ENCODE measurements at regions not wholly inside any gene's neighbourhood (a gene's known extent, or its start where the extent isn't known, plus 50 kb on each side); places are given as distances from the start of the nearest gene placed in this dataset.

DNA sequence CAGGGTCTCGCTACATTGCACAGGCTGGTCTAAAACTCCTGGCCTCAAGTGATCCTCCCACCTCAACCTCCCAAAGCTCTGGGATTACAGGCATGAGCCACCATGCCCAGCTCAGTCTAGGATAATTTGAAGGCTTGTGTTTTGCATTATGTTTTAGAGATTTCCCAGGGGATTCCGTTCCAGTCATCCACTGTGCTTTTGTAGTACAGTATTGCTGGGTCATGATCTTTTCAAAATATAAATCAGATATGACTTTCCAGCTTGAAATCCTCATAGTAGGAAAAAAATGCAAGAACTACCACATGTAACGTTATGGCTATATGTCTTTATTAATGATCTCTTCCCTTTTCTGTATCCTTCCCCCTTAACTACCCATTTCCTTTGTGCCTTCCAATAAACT lies 338.1 kb downstream of the PRELID2 start:
- no peak overlapping the region for H3K56ac ChIP-seq (ENCODE audit: extremely low read depth, insufficient read depth, low read length)
- peak overlapping the region; percentile 90; the same call in 1 of the 2 replicates for H2BK20ac ChIP-seq (ENCODE audit: low read depth, low read length)
- peak overlapping the region in 1 of 2 experiments; percentile 57; a peak in 1 of 4 replicates for H4K8ac ChIP-seq (ENCODE audit: low read depth in 2 of 2, low read length in 2 of 2)
- H3K36me3 ChIP-seq (ENCODE audit: control insufficient read depth, insufficient read depth, low read length): no peaks in the 10 kb centered on the region
- no peak overlapping the region for H3K27ac ChIP-seq (ENCODE audit: insufficient read depth, low read length)
- no peak overlapping the region for H2BK5ac ChIP-seq (ENCODE audit: low read depth, low read length, poor library complexity, severe bottlenecking)
- H3K4me3 ChIP-seq (ENCODE audit: insufficient read depth, low read depth, low read length): no peak overlapping the region
- no TSS peak for BruUV-seq (replicated peaks)
- no peak overlapping the region for H2AK9ac ChIP-seq (replicated peaks; ENCODE audit: low read depth, low read length, poor library complexity)
- no peak overlapping the region; the same call in 1 of the 2 replicates for H3K18ac ChIP-seq (ENCODE audit: low read depth, low read length)
- no peaks in the 10 kb centered on the region for H3K9me3 ChIP-seq (ENCODE audit: control insufficient read depth, insufficient read depth, low read length)
- no peak overlapping the region for H3K9ac ChIP-seq (ENCODE audit: low read depth, low read length)
- ChIA-PET CTCF (interaction anchor here (1.6 kb wide), 1 partner anchor 328 kb away, joined by 5 read pairs; no protein-coding TSS in a partner anchor), POLR2A (ENCODE audit: unreplicated experiment) (no interaction called here)
- peak overlapping the region; percentile 80; the same call in 1 of the 2 replicates for H2BK120ac ChIP-seq (ENCODE audit: low read depth, low read length)
- H2AK5ac ChIP-seq (ENCODE audit: low read depth, low read length): peak overlapping the region; percentile 98
- no peak overlapping the region for H4K5ac ChIP-seq (ENCODE audit: low read depth, low read length)
- no peak overlapping the region for H2AFZ ChIP-seq (replicated peaks; ENCODE audit: low read length, poor library complexity)
- TF ChIP-seq SMC3 (IDR thresholded peaks at IDR 0.05; ENCODE audit: low read depth, low read length) (no peak), RFX5 (IDR thresholded peaks at IDR 0.05; ENCODE audit: low read depth, low read length) (no peak), MAZ (IDR thresholded peaks at IDR 0.05; ENCODE audit: borderline replicate concordance, low read depth, low read length) (no peak), MXI1 (IDR thresholded peaks at IDR 0.05; ENCODE audit: borderline replicate concordance, low read depth, low read length) (no peak), BHLHE40 (IDR thresholded peaks at IDR 0.05; ENCODE audit: low read depth, low read length) (no peak), RAD21 (IDR thresholded peaks at IDR 0.05; ENCODE audit: low read length) (no peak), NFE2L2 (IDR thresholded peaks at IDR 0.05; ENCODE audit: low read depth, low read length) (no peak), POLR2A (IDR thresholded peaks at IDR 0.05; ENCODE audit: low read depth, low read length) (no peak), MAFK (IDR thresholded peaks at IDR 0.05; ENCODE audit: low read depth, low read length) (no peak), RCOR1 (IDR thresholded peaks at IDR 0.05; ENCODE audit: insufficient replicate concordance, low read length) (no peak), FOS (IDR thresholded peaks at IDR 0.05; ENCODE audit: low read depth, low read length) (no peak), CHD1 (IDR thresholded peaks at IDR 0.05; ENCODE audit: low read depth, low read length) (no peak), CEBPB (IDR thresholded peaks at IDR 0.05; ENCODE audit: low read depth, low read length) (no peak)
- TF ChIP-seq, protein P1, sequence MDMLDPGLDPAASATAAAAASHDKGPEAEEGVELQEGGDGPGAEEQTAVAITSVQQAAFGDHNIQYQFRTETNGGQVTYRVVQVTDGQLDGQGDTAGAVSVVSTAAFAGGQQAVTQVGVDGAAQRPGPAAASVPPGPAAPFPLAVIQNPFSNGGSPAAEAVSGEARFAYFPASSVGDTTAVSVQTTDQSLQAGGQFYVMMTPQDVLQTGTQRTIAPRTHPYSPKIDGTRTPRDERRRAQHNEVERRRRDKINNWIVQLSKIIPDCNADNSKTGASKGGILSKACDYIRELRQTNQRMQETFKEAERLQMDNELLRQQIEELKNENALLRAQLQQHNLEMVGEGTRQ (IDR thresholded peaks at IDR 0.05; ENCODE audit: low read depth, low read length): no peak
- TF ChIP-seq, protein P2, sequence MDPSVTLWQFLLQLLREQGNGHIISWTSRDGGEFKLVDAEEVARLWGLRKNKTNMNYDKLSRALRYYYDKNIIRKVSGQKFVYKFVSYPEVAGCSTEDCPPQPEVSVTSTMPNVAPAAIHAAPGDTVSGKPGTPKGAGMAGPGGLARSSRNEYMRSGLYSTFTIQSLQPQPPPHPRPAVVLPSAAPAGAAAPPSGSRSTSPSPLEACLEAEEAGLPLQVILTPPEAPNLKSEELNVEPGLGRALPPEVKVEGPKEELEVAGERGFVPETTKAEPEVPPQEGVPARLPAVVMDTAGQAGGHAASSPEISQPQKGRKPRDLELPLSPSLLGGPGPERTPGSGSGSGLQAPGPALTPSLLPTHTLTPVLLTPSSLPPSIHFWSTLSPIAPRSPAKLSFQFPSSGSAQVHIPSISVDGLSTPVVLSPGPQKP (IDR thresholded peaks at IDR 0.05; ENCODE audit: borderline replicate concordance, low read depth, low read length): no peak
- TF ChIP-seq, protein P3, sequence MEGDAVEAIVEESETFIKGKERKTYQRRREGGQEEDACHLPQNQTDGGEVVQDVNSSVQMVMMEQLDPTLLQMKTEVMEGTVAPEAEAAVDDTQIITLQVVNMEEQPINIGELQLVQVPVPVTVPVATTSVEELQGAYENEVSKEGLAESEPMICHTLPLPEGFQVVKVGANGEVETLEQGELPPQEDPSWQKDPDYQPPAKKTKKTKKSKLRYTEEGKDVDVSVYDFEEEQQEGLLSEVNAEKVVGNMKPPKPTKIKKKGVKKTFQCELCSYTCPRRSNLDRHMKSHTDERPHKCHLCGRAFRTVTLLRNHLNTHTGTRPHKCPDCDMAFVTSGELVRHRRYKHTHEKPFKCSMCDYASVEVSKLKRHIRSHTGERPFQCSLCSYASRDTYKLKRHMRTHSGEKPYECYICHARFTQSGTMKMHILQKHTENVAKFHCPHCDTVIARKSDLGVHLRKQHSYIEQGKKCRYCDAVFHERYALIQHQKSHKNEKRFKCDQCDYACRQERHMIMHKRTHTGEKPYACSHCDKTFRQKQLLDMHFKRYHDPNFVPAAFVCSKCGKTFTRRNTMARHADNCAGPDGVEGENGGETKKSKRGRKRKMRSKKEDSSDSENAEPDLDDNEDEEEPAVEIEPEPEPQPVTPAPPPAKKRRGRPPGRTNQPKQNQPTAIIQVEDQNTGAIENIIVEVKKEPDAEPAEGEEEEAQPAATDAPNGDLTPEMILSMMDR (conservative IDR thresholded peaks at IDR 0.05; ENCODE audit: low read depth, low read length): no peak
- no peaks in the 10 kb centered on the region for H3K27me3 ChIP-seq (ENCODE audit: control insufficient read depth, insufficient read depth, low read length)
- DNase-seq (no peak), ATAC-seq (ENCODE audit: low read depth) (no peak)
- H3K4me2 ChIP-seq (ENCODE audit: low read depth, low read length): no peak overlapping the region
- H2BK15ac ChIP-seq (ENCODE audit: low read depth, low read length): peak overlapping the region; percentile 100; the same call in 1 of the 3 replicates
- dilution Hi-C loops (cut with HindIII; ENCODE audit: low sequenced_read_pairs, unreplicated experiment) (no loop called here), in situ Hi-C loops (cut with MboI; ENCODE audit: low sequenced_read_pairs) (no loop called here), intact Hi-C loops (cut with micrococcal nuclease) (no loop called here)
- H3K4me1 ChIP-seq (ENCODE audit: control insufficient read depth, insufficient read depth, low read length): peaks cover 4% of the 10 kb centered on the region; the same call in 1 of the 2 replicates
- H4K91ac ChIP-seq (ENCODE audit: insufficient read depth, low read depth, low read length): no peak overlapping the region; the same call in 1 of the 2 replicates
- no peak overlapping the region for H3K14ac ChIP-seq (replicated peaks; ENCODE audit: low read depth, low read length)
- no peak overlapping the region for H3K4ac ChIP-seq (ENCODE audit: low read depth, low read length)
- no CpG with 5 or more reads among the region's 3 CpGs for WGBS, 2 experiments (ENCODE audit: extremely low coverage in 2 of 2, insufficient read length in 1 of 2)
- H3K23ac ChIP-seq (ENCODE audit: low read depth, low read length): no peak overlapping the region
- no peaks in the 10 kb centered on the region for H4K20me1 ChIP-seq (ENCODE audit: insufficient read depth, low read length)
- H3K9me1 ChIP-seq (ENCODE audit: insufficient read depth, low read length): 0 out of 2 replicates have a peak, but pooled peaks cover 3% of the 10 kb centered on the region
- H3K79me1 ChIP-seq (ENCODE audit: low read depth in 1 of 2, low read length in 2 of 2): no peaks in the 10 kb centered on the region

Data from IMR-90 (cell line).